ENCODE measurements at regions not wholly inside any gene's neighbourhood (a gene's known extent, or its start where the extent isn't known, plus 50 kb on each side); places are given as distances from the start of the nearest gene placed in this dataset.

- in situ Hi-C loops (cut with HindIII; ENCODE audit: low sequenced_read_pairs): no loop called here
These were observed 494.1 kb downstream of the CENPC start for GRCh38 chr4:67051000-67051789.

GRCh38 chr4:67049446-67049845, 495.9 kb downstream of the CENPC start:
- in situ Hi-C loops (cut with HindIII; ENCODE audit: low sequenced_read_pairs): no loop called here

GRCh38 chr4:67048530-67048929, 496.8 kb downstream of the CENPC start:
- in situ Hi-C loops (cut with HindIII; ENCODE audit: low sequenced_read_pairs): no loop called here

GRCh38 chr4:67040315-67040714, 505.0 kb downstream of the CENPC start:
- in situ Hi-C loops (cut with HindIII; ENCODE audit: low sequenced_read_pairs): no loop called here

GRCh38 chr4:67038228-67038566, 507.1 kb downstream of the CENPC start:
- in situ Hi-C loops (cut with HindIII; ENCODE audit: low sequenced_read_pairs): no loop called here

- in situ Hi-C loops (cut with HindIII; ENCODE audit: low sequenced_read_pairs): no loop called here
These were observed 507.6 kb downstream of the CENPC start for GRCh38 chr4:67037504-67038227.

- in situ Hi-C loops (cut with HindIII; ENCODE audit: low sequenced_read_pairs): no loop called here
These were observed 508.5 kb downstream of the CENPC start for GRCh38 chr4:67036791-67037190.

GRCh38 chr4:67035986-67036385, 509.3 kb downstream of the CENPC start:
- in situ Hi-C loops (cut with HindIII; ENCODE audit: low sequenced_read_pairs): no loop called here

GRCh38 chr4:67035501-67035900, 509.8 kb downstream of the CENPC start:
- in situ Hi-C loops (cut with HindIII; ENCODE audit: low sequenced_read_pairs): no loop called here

- in situ Hi-C loops (cut with HindIII; ENCODE audit: low sequenced_read_pairs): no loop called here
These were observed 514.7 kb downstream of the CENPC start for GRCh38 chr4:67030636-67031035.

GRCh38 chr4:67020438-67020797, 524.9 kb downstream of the CENPC start:
- in situ Hi-C loops (cut with HindIII; ENCODE audit: low sequenced_read_pairs): no loop called here

- in situ Hi-C loops (cut with HindIII; ENCODE audit: low sequenced_read_pairs): no loop called here
These were observed 525.4 kb downstream of the CENPC start for GRCh38 chr4:67019686-67020437.

- in situ Hi-C loops (cut with HindIII; ENCODE audit: low sequenced_read_pairs): no loop called here
These were observed 530.7 kb downstream of the CENPC start for GRCh38 chr4:67014592-67014991.

- in situ Hi-C loops (cut with HindIII; ENCODE audit: low sequenced_read_pairs): no loop called here
These were observed 538.5 kb downstream of the CENPC start for GRCh38 chr4:67006791-67007190.

GRCh38 chr4:66991521-66991920, 553.8 kb downstream of the CENPC start:
- in situ Hi-C loops (cut with HindIII; ENCODE audit: low sequenced_read_pairs): no loop called here

GRCh38 chr4:66974665-66975064, 570.6 kb downstream of the CENPC start:
- in situ Hi-C loops (cut with HindIII; ENCODE audit: low sequenced_read_pairs): no loop called here

- in situ Hi-C loops (cut with HindIII; ENCODE audit: low sequenced_read_pairs): no loop called here
These were observed 573.2 kb downstream of the CENPC start for GRCh38 chr4:66972087-66972486.

- in situ Hi-C loops (cut with HindIII; ENCODE audit: low sequenced_read_pairs): no loop called here
These were observed 580.8 kb downstream of the CENPC start for GRCh38 chr4:66964467-66964866.

GRCh38 chr4:66963084-66963483, 582.2 kb downstream of the CENPC start:
- in situ Hi-C loops (cut with HindIII; ENCODE audit: low sequenced_read_pairs): no loop called here

- in situ Hi-C loops (cut with HindIII; ENCODE audit: low sequenced_read_pairs): no loop called here
These were observed 586.1 kb downstream of the CENPC start for GRCh38 chr4:66959207-66959606.

- in situ Hi-C loops (cut with HindIII; ENCODE audit: low sequenced_read_pairs): no loop called here
These were observed 588.5 kb downstream of the CENPC start for GRCh38 chr4:66956852-66957251.

- in situ Hi-C loops (cut with HindIII; ENCODE audit: low sequenced_read_pairs): no loop called here
These were observed 588.9 kb downstream of the CENPC start for GRCh38 chr4:66956426-66956825.
